ENCODE measurements at regions not wholly inside any gene's neighbourhood (a gene's known extent, or its start where the extent isn't known, plus 50 kb on each side); places are given as distances from the start of the nearest gene placed in this dataset.

- no peaks in the 10 kb centered on the region for H3F3A ChIP-seq (ENCODE audit: low read depth)
- no peak overlapping the region for H3K4me2 ChIP-seq (ENCODE audit: low read depth, low read length, poor library complexity, severe bottlenecking)
- H4K20me1 ChIP-seq (ENCODE audit: insufficient read depth, low read length, poor library complexity, severe bottlenecking): no peaks in the 10 kb centered on the region
- H3K4me1 ChIP-seq (ENCODE audit: insufficient read depth, low read length, poor library complexity, severe bottlenecking): no peaks in the 10 kb centered on the region
- H3K9ac ChIP-seq (ENCODE audit: low read depth, low read length, poor library complexity, severe bottlenecking): no peak overlapping the region
- no peaks in the 10 kb centered on the region for H3K27me3 ChIP-seq (ENCODE audit: insufficient read depth, low read length, poor library complexity, severe bottlenecking)
- H3K79me2 ChIP-seq (ENCODE audit: insufficient read depth, low read length): no peaks in the 10 kb centered on the region
- no peak overlapping the region for H3K4me3 ChIP-seq (ENCODE audit: low read length, poor library complexity, severe bottlenecking)
- H3K9me3 ChIP-seq (ENCODE audit: insufficient read depth, low read depth, low read length): no peaks in the 10 kb centered on the region
- 0 out of 2 replicates have a peak, but pooled peaks cover 3% of the 10 kb centered on the region for H3K9me2 ChIP-seq (replicated peaks; ENCODE audit: low read depth, low read length)
- TF ChIP-seq, protein P1, sequence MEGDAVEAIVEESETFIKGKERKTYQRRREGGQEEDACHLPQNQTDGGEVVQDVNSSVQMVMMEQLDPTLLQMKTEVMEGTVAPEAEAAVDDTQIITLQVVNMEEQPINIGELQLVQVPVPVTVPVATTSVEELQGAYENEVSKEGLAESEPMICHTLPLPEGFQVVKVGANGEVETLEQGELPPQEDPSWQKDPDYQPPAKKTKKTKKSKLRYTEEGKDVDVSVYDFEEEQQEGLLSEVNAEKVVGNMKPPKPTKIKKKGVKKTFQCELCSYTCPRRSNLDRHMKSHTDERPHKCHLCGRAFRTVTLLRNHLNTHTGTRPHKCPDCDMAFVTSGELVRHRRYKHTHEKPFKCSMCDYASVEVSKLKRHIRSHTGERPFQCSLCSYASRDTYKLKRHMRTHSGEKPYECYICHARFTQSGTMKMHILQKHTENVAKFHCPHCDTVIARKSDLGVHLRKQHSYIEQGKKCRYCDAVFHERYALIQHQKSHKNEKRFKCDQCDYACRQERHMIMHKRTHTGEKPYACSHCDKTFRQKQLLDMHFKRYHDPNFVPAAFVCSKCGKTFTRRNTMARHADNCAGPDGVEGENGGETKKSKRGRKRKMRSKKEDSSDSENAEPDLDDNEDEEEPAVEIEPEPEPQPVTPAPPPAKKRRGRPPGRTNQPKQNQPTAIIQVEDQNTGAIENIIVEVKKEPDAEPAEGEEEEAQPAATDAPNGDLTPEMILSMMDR (conservative IDR thresholded peaks at IDR 0.05; ENCODE audit: low read length): no peak
- no peak overlapping the region for H2AFZ ChIP-seq (ENCODE audit: low read length)
- no peaks in the 10 kb centered on the region for H3K36me3 ChIP-seq (ENCODE audit: insufficient read depth, low read length)
Measured at GRCh38 chr4:116839826-116840225, 245.6 kb downstream of the TRAM1L1 start.

- H3K9me3 ChIP-seq (ENCODE audit: insufficient read depth, low read depth, low read length): no peaks in the 10 kb centered on the region
- no peak overlapping the region for H2AFZ ChIP-seq (ENCODE audit: low read length)
- H3K9me2 ChIP-seq (replicated peaks; ENCODE audit: low read depth, low read length): 0 out of 2 replicates have a peak, but pooled peaks cover 3% of the 10 kb centered on the region
- no peak for TF ChIP-seq EZH2phosphoT487 (IDR thresholded peaks at IDR 0.05; ENCODE audit: borderline replicate concordance)
- TF ChIP-seq, protein P1 (conservative IDR thresholded peaks at IDR 0.05; ENCODE audit: low read length): no peak
- H4K20me1 ChIP-seq (ENCODE audit: insufficient read depth, low read length, poor library complexity, severe bottlenecking): no peaks in the 10 kb centered on the region
- H3K4me3 ChIP-seq (ENCODE audit: low read length, poor library complexity, severe bottlenecking): no peak overlapping the region
- no peaks in the 10 kb centered on the region for H3K27me3 ChIP-seq (ENCODE audit: insufficient read depth, low read length, poor library complexity, severe bottlenecking)
- H3K79me2 ChIP-seq (ENCODE audit: insufficient read depth, low read length): no peaks in the 10 kb centered on the region
- no peak overlapping the region for H3K9ac ChIP-seq (ENCODE audit: low read depth, low read length, poor library complexity, severe bottlenecking)
- no peak overlapping the region for H3K4me2 ChIP-seq (ENCODE audit: low read depth, low read length, poor library complexity, severe bottlenecking)
- H3F3A ChIP-seq (ENCODE audit: low read depth): no peaks in the 10 kb centered on the region
- H3K36me3 ChIP-seq (ENCODE audit: insufficient read depth, low read length): no peaks in the 10 kb centered on the region
- H3K4me1 ChIP-seq (ENCODE audit: insufficient read depth, low read length, poor library complexity, severe bottlenecking): no peaks in the 10 kb centered on the region
Measured at GRCh38 chr4:116838609-116839008, 246.8 kb downstream of the TRAM1L1 start.

- no peaks in the 10 kb centered on the region for H3F3A ChIP-seq (ENCODE audit: low read depth)
- H3K79me2 ChIP-seq (ENCODE audit: insufficient read depth, low read length): no peaks in the 10 kb centered on the region
- no peaks in the 10 kb centered on the region for H3K27me3 ChIP-seq (ENCODE audit: insufficient read depth, low read length, poor library complexity, severe bottlenecking)
- no peak for TF ChIP-seq EZH2phosphoT487 (IDR thresholded peaks at IDR 0.05; ENCODE audit: borderline replicate concordance)
- TF ChIP-seq, protein P1 (conservative IDR thresholded peaks at IDR 0.05; ENCODE audit: low read length): no peak
- H3K9ac ChIP-seq (ENCODE audit: low read depth, low read length, poor library complexity, severe bottlenecking): no peak overlapping the region
- no peaks in the 10 kb centered on the region for H3K9me3 ChIP-seq (ENCODE audit: insufficient read depth, low read depth, low read length)
- H2AFZ ChIP-seq (ENCODE audit: low read length): no peak overlapping the region
- no peaks in the 10 kb centered on the region for H3K9me2 ChIP-seq (replicated peaks; ENCODE audit: low read depth, low read length)
- H3K4me3 ChIP-seq (ENCODE audit: low read length, poor library complexity, severe bottlenecking): no peak overlapping the region
- H3K4me2 ChIP-seq (ENCODE audit: low read depth, low read length, poor library complexity, severe bottlenecking): no peak overlapping the region
- H3K36me3 ChIP-seq (ENCODE audit: insufficient read depth, low read length): no peaks in the 10 kb centered on the region
- H3K4me1 ChIP-seq (ENCODE audit: insufficient read depth, low read length, poor library complexity, severe bottlenecking): no peaks in the 10 kb centered on the region
- no peaks in the 10 kb centered on the region for H4K20me1 ChIP-seq (ENCODE audit: insufficient read depth, low read length, poor library complexity, severe bottlenecking)
Measured at GRCh38 chr4:116829187-116829586, 256.2 kb downstream of the TRAM1L1 start.
